GM12892 (cell line): ENCODE measurements at regions not wholly inside any gene's neighbourhood (a gene's known extent, or its start where the extent isn't known, plus 50 kb on each side); places are given as distances from the start of the nearest gene placed in this dataset.

Source experiments
- DNase-seq: peaks from one replicate; pipeline ENCODE4 v3.0.0; 2011; ENCODE audit not compliant: insufficient read length
- FAIRE-seq: peaks from 2 replicates; lab custom pipeline; 2011; peaks lifted over from hg19 to GRCh38; lab: Jason Lieb, UNC
- POLR2A ChIP-seq: IDR thresholded peaks from 2 replicates; pipeline ENCODE4 v1.6.1; 2011; ENCODE audit warnings: low read depth, low read length, control low read depth
- POLR2AphosphoS5 ChIP-seq: IDR thresholded peaks from 2 replicates; pipeline ENCODE4 v1.6.1; 2011; ENCODE audit warnings: low read depth, low read length, control low read depth
- TAF1 ChIP-seq: IDR thresholded peaks from 2 replicates; pipeline ENCODE4 v1.6.1; 2011; ENCODE audit warnings: low read depth, mild to moderate bottlenecking, control low read depth, low read length, borderline replicate concordance

DNA sequence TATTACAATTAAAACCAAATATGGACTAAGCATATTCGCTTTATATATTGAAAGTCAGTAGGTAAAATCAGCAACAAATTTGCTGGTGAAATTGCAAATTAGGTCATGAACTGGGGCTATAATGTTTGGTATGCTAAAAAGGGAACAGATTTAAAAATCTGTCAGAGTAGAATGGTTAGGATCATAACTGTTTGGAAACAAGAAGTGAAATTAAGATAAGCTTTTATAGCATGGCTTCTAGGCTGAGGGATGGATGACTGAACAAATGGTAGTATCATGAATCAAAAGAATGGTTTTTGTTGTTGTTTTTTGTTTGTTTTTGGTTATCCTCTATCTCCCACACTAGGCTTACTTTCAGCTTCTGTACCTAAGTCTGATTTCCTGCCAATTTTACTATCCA, 1090.4 kb downstream of the PCDH9 start:
- DNase-seq (no peak), FAIRE-seq (no peak)
- TF ChIP-seq POLR2A: no peak
- TF ChIP-seq TAF1: no peak
- no peak for TF ChIP-seq POLR2AphosphoS5

DNA sequence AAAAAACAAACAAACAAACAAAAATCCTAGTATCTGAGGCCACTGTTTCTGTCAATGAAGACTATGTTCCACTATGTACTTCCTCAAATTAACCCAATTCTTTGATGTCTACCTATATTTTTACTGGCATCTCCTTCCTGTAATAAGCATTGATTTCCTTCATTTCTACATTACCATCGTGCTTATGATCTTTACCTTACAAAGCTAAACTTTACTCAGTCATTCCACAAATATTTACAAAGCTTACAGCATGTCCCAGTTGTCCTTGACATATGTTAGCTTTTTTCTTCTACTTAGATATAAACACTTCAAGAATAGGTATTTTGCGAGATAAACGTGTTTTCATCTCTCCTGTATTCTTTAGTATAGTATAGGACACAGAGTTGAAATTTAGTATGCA, 1090.9 kb downstream of the PCDH9 start:
- TF ChIP-seq POLR2AphosphoS5: no peak
- TF ChIP-seq POLR2A: no peak
- no peak for TF ChIP-seq TAF1
- no peak for DNase-seq
- FAIRE-seq: no peak

DNA sequence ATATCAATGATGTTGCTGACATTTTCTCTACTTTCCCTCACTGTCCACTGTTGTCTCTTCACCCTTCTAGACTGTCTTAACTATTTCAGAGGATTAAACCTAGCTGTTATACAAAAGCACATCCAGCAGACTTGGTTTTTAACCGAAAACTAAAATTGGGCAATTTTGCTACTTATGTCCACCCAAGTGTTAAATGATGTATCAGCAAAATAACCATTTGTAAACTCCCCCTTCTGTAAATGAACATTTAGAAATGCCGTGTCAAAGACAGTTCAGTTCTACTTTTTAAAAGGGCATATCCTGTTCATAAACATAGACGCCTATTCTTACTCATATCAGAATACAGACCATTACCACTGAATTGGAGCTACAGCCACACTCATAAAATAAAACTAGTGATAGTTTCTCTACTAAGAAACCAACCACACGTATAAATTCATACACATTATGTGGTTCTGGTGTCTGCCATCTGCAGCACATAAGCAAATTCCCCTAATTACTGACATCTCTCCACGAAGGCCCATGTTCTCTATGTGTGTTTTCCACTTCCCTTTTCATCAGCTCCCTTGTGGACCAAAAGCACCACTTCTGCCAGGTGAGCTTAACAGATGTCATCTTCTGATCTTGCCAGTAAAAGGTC, 1091.8 kb downstream of the PCDH9 start:
- no peak for TF ChIP-seq POLR2A
- no peak for TF ChIP-seq POLR2AphosphoS5
- no peak for TF ChIP-seq TAF1
- no peak for FAIRE-seq
- DNase-seq: no peak

DNA sequence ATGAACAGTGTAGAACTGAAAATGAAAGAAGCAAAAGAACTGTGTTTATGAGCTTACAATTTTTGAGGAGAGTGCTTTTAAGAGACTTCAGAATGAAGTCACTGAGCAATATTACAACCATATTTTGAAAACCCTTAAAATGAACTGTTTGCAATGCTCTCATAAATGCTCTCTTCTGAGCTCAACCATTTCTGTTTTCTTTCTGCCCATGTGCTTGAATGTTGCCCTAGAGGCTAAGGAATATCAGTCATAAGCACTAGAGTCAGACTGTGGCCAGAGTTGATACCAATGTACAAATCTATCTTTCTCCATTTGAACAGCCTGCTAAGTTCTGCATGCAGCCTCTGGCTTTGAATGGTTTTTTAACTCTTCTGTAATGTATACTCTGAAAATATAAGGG, 1092.8 kb downstream of the PCDH9 start:
- TF ChIP-seq TAF1 (no peak), POLR2AphosphoS5 (no peak), POLR2A (no peak)
- FAIRE-seq (no peak), DNase-seq (no peak)

- FAIRE-seq (no peak), DNase-seq (no peak)
These were observed 1101.4 kb downstream of the PCDH9 start for GRCh38 chr13:66128692-66129269.

DNA sequence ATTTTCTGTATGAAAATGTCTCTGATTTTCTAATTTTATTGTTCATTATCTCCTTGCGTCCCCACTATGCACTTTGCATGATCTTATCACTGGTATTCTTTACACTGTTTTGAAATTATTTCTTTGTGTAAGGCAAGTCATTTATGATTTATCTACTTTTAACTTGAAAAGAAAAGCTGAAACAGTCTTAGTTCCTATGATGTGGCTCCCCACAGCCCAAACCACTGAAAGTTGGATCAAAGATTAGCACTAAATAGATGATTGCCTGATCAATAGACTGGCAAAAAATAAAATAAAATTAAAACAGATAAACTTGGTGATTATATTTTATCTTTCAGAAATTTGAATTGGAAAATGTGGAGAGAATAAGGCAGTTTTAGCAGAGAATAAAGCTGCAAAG, 1101.9 kb downstream of the PCDH9 start:
- DNase-seq: no peak
- no peak for FAIRE-seq
- TF ChIP-seq POLR2A (no peak), POLR2AphosphoS5 (no peak), TAF1 (no peak)

More at GRCh38 chr13:66128692-66129269, 1101.4 kb downstream of the PCDH9 start:
- no peak for TF ChIP-seq POLR2A
- TF ChIP-seq POLR2AphosphoS5: no peak
- TF ChIP-seq TAF1: no peak

- no peak for TF ChIP-seq POLR2AphosphoS5
- TF ChIP-seq POLR2A: no peak
- TF ChIP-seq TAF1: no peak
- DNase-seq: no peak
- no peak for FAIRE-seq
These were observed 1112.6 kb downstream of the PCDH9 start for GRCh38 chr13:66117563-66117962.

- FAIRE-seq: no peak
- no peak for TF ChIP-seq TAF1
- no peak for TF ChIP-seq POLR2A
- TF ChIP-seq POLR2AphosphoS5: no peak
- DNase-seq: no peak
These were observed 1116.1 kb downstream of the PCDH9 start for GRCh38 chr13:66113882-66114526.

GRCh38 chr13:66111628-66112027, 1118.5 kb downstream of the PCDH9 start:
- TF ChIP-seq TAF1 (no peak), POLR2A (no peak), POLR2AphosphoS5 (no peak)
- DNase-seq (no peak), FAIRE-seq (no peak)

DNA sequence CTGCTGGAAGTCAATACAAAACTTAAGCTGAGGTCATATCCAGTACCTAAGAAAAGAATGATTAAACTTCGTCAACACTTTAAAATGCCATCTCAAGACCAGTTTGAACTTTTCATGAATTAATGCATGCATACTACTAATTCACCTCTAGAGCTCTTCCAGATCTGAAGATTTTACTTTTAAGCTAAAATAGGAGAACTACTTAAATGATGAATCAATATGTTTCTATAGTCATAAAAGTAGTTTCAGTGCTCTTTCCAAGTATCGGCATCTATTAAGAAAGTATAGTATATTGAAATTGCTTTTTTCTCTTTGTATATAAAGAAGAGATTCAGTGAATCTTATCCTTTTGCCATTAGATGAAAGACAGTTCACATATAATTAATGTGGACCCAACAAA, 1123.9 kb downstream of the PCDH9 start:
- TF ChIP-seq TAF1: no peak
- no peak for TF ChIP-seq POLR2A
- TF ChIP-seq POLR2AphosphoS5: no peak
- FAIRE-seq (no peak), DNase-seq (no peak)

GRCh38 chr13:66102864-66103263, 1127.3 kb downstream of the PCDH9 start:
- FAIRE-seq (no peak), DNase-seq (no peak)
- TF ChIP-seq POLR2AphosphoS5 (no peak), POLR2A (no peak), TAF1 (no peak)

DNA sequence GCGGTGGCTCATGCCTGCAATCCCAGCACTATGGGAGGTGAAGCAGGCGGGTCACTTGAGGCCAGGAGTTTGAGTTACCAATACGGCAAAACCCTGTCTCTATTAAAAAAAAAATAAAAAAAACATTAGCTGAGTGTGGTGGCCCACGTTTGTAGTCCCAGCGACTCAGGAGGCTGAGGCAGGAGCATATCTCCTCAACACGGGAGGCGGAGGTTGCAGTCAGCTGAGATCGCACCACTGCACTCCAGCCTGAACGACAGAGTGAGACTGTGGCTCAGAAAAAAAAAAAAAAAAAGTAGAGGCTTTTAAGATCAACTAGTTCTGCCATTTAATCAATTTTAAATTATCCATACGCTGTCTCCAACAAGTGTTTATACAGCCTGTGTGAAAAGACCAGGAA, 1130.3 kb downstream of the PCDH9 start:
- DNase-seq (no peak), FAIRE-seq (no peak)
- no peak for TF ChIP-seq POLR2A
- no peak for TF ChIP-seq TAF1
